ENCODE measurements at regions not wholly inside any gene's neighbourhood (a gene's known extent, or its start where the extent isn't known, plus 50 kb on each side); places are given as distances from the start of the nearest gene placed in this dataset.

DNA sequence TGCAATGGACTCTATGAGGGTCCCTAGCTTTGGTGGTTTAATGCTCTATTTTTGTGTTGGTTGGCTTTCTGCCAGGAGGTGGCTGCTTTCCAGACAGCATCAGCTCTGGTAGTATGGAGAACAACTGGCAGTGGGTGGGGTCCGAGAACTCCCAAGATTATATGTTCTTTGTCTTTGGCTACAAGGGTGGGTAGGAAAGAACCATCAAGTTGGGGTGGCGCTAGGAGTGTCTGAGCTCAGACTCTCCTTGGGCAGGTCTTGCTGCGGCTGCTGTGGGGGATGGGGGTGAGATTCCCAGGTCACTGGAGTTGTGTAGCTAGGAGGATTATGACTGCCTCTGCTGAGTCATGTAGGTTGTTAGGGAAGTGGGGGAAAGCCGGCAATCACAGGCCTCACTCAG, 976.1 kb upstream of the GYPC start:
- TF ChIP-seq, protein P1, sequence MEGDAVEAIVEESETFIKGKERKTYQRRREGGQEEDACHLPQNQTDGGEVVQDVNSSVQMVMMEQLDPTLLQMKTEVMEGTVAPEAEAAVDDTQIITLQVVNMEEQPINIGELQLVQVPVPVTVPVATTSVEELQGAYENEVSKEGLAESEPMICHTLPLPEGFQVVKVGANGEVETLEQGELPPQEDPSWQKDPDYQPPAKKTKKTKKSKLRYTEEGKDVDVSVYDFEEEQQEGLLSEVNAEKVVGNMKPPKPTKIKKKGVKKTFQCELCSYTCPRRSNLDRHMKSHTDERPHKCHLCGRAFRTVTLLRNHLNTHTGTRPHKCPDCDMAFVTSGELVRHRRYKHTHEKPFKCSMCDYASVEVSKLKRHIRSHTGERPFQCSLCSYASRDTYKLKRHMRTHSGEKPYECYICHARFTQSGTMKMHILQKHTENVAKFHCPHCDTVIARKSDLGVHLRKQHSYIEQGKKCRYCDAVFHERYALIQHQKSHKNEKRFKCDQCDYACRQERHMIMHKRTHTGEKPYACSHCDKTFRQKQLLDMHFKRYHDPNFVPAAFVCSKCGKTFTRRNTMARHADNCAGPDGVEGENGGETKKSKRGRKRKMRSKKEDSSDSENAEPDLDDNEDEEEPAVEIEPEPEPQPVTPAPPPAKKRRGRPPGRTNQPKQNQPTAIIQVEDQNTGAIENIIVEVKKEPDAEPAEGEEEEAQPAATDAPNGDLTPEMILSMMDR (conservative IDR thresholded peaks at IDR 0.05; ENCODE audit: low read depth, low read length) = no peak
- TF ChIP-seq BHLHE40 (IDR thresholded peaks at IDR 0.05; ENCODE audit: low read depth, low read length) (no peak), MAFK (IDR thresholded peaks at IDR 0.05; ENCODE audit: low read depth, low read length) (no peak)
- H3K27ac ChIP-seq (ENCODE audit: insufficient read depth, low read length) = no peak overlapping the region
- ChIA-PET POLR2A (ENCODE audit: unreplicated experiment) (no interaction called here), CTCF (no interaction called here)
- H4K5ac ChIP-seq (ENCODE audit: low read depth, low read length) = no peak overlapping the region
- H3K4ac ChIP-seq (ENCODE audit: low read depth, low read length) = no peak overlapping the region
- H3K79me1 ChIP-seq (ENCODE audit: low read depth in 1 of 2, low read length in 2 of 2) = no peaks in the 10 kb centered on the region
- WGBS, 2 experiments (ENCODE audit: extremely low coverage in 2 of 2, insufficient read length in 1 of 2) = no CpG with 5 or more reads among the region's 4 CpGs
- H2AK9ac ChIP-seq (replicated peaks; ENCODE audit: low read depth, low read length, poor library complexity) = no peak overlapping the region
- no peak overlapping the region for H3K9ac ChIP-seq (ENCODE audit: low read depth, low read length)
- dilution Hi-C loops (cut with HindIII; ENCODE audit: low sequenced_read_pairs, unreplicated experiment) = no loop called here
- no peak overlapping the region for H2AFZ ChIP-seq (replicated peaks; ENCODE audit: low read length, poor library complexity)
- H2BK20ac ChIP-seq (ENCODE audit: low read depth, low read length) = no peak overlapping the region
- no peaks in the 10 kb centered on the region for H3K27me3 ChIP-seq (ENCODE audit: control insufficient read depth, insufficient read depth, low read length)
- H2BK120ac ChIP-seq (ENCODE audit: low read depth, low read length) = no peak overlapping the region
- no peak for ATAC-seq (ENCODE audit: low read depth)
- BruUV-seq (replicated peaks) = no TSS peak
- H4K20me1 ChIP-seq (ENCODE audit: insufficient read depth, low read length) = no peaks in the 10 kb centered on the region
- no peak for DNase-seq
- in situ Hi-C loops (cut with MboI; ENCODE audit: low sequenced_read_pairs) = no loop called here
- H3K36me3 ChIP-seq (ENCODE audit: control insufficient read depth, insufficient read depth, low read length) = no peaks in the 10 kb centered on the region
- no peak overlapping the region for H3K56ac ChIP-seq (ENCODE audit: extremely low read depth, insufficient read depth, low read length)
- H3K18ac ChIP-seq (ENCODE audit: low read depth, low read length) = no peak overlapping the region
- H2BK15ac ChIP-seq (ENCODE audit: low read depth, low read length) = no peak overlapping the region
- H3K4me3 ChIP-seq (ENCODE audit: insufficient read depth, low read depth, low read length) = no peak overlapping the region
- no peak overlapping the region for H3K23ac ChIP-seq (ENCODE audit: low read depth, low read length)
- H2BK5ac ChIP-seq (ENCODE audit: low read depth, low read length, poor library complexity, severe bottlenecking) = no peak overlapping the region
- no peak overlapping the region for H3K14ac ChIP-seq (replicated peaks; ENCODE audit: low read depth, low read length)
- H3K9me1 ChIP-seq (ENCODE audit: insufficient read depth, low read length) = no peaks in the 10 kb centered on the region
- no peaks in the 10 kb centered on the region for H3K4me1 ChIP-seq (ENCODE audit: control insufficient read depth, insufficient read depth, low read length)
- intact Hi-C loops (cut with micrococcal nuclease) = no loop called here
- H3K9me3 ChIP-seq (ENCODE audit: control insufficient read depth, insufficient read depth, low read length) = peaks cover 14% of the 10 kb centered on the region
- no peak overlapping the region for H3K4me2 ChIP-seq (ENCODE audit: low read depth, low read length)
- H4K91ac ChIP-seq (ENCODE audit: insufficient read depth, low read depth, low read length) = no peak overlapping the region
- H4K8ac ChIP-seq (ENCODE audit: low read depth in 2 of 2, low read length in 2 of 2) = no peak overlapping the region
- no peak overlapping the region for H2AK5ac ChIP-seq (ENCODE audit: low read depth, low read length)

Data from IMR-90 (cell line).